ENCODE measurements at regions not wholly inside any gene's neighbourhood (a gene's known extent, or its start where the extent isn't known, plus 50 kb on each side); places are given as distances from the start of the nearest gene placed in this dataset.

DNA sequence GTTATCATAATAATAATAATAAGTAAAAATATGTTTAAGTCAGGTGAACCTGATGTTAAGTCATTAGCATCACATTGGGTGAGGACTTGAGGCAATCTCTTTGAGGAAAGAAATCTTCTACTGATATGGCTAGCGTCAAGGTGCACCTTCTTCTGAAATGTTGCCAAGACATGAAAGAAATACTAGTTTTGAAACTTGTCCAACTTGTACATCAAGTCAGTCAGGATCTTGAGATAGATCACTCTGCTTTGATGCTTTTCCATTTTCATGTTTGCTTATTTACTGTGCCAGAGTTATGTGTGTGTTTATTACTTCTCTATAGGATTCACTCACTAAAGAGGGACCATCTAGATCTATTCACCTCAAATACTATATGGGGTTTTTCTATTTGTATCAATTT, 90.0 kb upstream of the USP15 start:
- Histone ChIP-seq H3K79me2 (ENCODE audit: control insufficient read depth in 1 of 2, insufficient read depth in 2 of 2, low read length in 2 of 2) (no peaks in the 10 kb centered on the region), H3K9me3 (ENCODE audit: insufficient read depth in 2 of 2, low read depth in 1 of 2, low read length in 1 of 2) (no peaks in the 10 kb centered on the region), H3K4me3 (ENCODE audit: extremely low read depth in 1 of 4, insufficient read depth in 2 of 4, low read depth in 3 of 4, low read length in 4 of 4) (no peak overlapping the region), H2BK12ac (ENCODE audit: low read depth, low read length) (no peak overlapping the region), H3K27ac (ENCODE audit: low read depth, low read length) (no peak overlapping the region), H4K91ac (replicated peaks; ENCODE audit: insufficient read length, low read length) (no peak overlapping the region), H3K18ac (ENCODE audit: extremely low read depth, low read length) (no peak overlapping the region), H2BK15ac (ENCODE audit: low read length) (no peak overlapping the region), H2AFZ (ENCODE audit: low read length) (no peak overlapping the region), H4K5ac (ENCODE audit: insufficient read length, low read depth, low read length) (no peak overlapping the region), H3K14ac (ENCODE audit: insufficient read length) (no peak overlapping the region), H3K4me2 (ENCODE audit: insufficient read depth in 1 of 2, low read depth in 2 of 2, low read length in 2 of 2) (no peak overlapping the region), H4K20me1 (replicated peaks in 1 of 2; ENCODE audit: control insufficient read depth in 1 of 2, insufficient read depth in 2 of 2, low read length in 2 of 2) (no peaks in the 10 kb centered on the region), H3K4ac (replicated peaks; ENCODE audit: insufficient read length, low read depth, low read length) (no peak overlapping the region), H2AK5ac (ENCODE audit: low read depth, low read length) (no peak overlapping the region), H2BK20ac (ENCODE audit: low read length) (no peak overlapping the region), H3K23ac (ENCODE audit: insufficient read length) (no peak overlapping the region), H3K9ac (replicated peaks in 1 of 4; ENCODE audit: extremely low read depth in 1 of 4, low read depth in 3 of 4, low read length in 3 of 4) (no peak overlapping the region), H3K36me3 (ENCODE audit: control insufficient read depth in 2 of 4, insufficient read depth in 4 of 4, low read length in 3 of 4) (no peaks in the 10 kb centered on the region), H3K27me3 (replicated peaks in 1 of 4; ENCODE audit: control insufficient read depth in 3 of 4, extremely low read depth in 1 of 4, insufficient read depth in 3 of 4, low read length in 3 of 4) (no peaks in the 10 kb centered on the region), H3K4me1 (replicated peaks in 1 of 4; ENCODE audit: control insufficient read depth in 3 of 4, insufficient read depth in 4 of 4, low read length in 3 of 4) (no peaks in the 10 kb centered on the region), H3K56ac (replicated peaks; ENCODE audit: insufficient read length, low read depth, low read length) (no peak overlapping the region), H3K23me2 (ENCODE audit: low read depth, low read length) (no peaks in the 10 kb centered on the region; the same call in 1 of the 2 replicates), H2BK120ac (replicated peaks; ENCODE audit: low read depth, low read length) (no peak overlapping the region), H3K79me1 (ENCODE audit: low read depth, low read length) (no peaks in the 10 kb centered on the region), H4K8ac (ENCODE audit: extremely low read depth, insufficient read depth, low read length) (no peak overlapping the region), H2BK5ac (ENCODE audit: low read depth, low read length) (no peak overlapping the region)
- TF ChIP-seq EGR1 (IDR thresholded peaks at IDR 0.05; ENCODE audit: borderline replicate concordance, low read depth, low read length) (no peak), SIN3A (conservative IDR thresholded peaks at IDR 0.05 in 1 of 2, IDR thresholded peaks at IDR 0.05 in 1 of 2; ENCODE audit: low read depth in 1 of 2, low read length in 2 of 2) (no peak)
- DNase-seq (ENCODE audit: low read depth in 1 of 2, low spot score in 2 of 2) (no peak), FAIRE-seq (no peak)
- CTCF ChIA-PET (ENCODE audit: partially characterized antibody) = interaction anchor here (1.4 to 2.3 kb wide), 2 partner anchors 22 to 32 kb away, joined by 4 to 5 read pairs; a partner anchor contains a TSS
- POLR2A ChIA-PET (ENCODE audit: partially characterized antibody) = no interaction called here
- WGBS, 2 experiments (ENCODE audit: extremely low coverage in 1 of 2, insufficient coverage in 1 of 2, insufficient read length in 1 of 2, insufficient replicate concordance in 2 of 2, low coverage in 1 of 2, low lambda C conversion rate in 2 of 2, missing lambda C conversion rate in 1 of 2) = 79% methylated on average over 1 of the region's 1 CpG; no CpG with 5 or more reads in 1 of the 2 experiments
